HG02798 (cell line): ENCODE measurements at regions not wholly inside any gene's neighbourhood (a gene's known extent, or its start where the extent isn't known, plus 50 kb on each side); places are given as distances from the start of the nearest gene placed in this dataset.
"Not testable (repeated sequence)": the region's sequence is repeated elsewhere in the genome, so short reads cannot be mapped to it uniquely, and the experiment has no call there.

Experiments used
- ATAC-seq: cut with Tn5 transposase; IDR thresholded peaks from one replicate; pipeline ENCODE4 v1.9.1; 2021; ENCODE audit warnings: mild to moderate bottlenecking; ENCODE audit not compliant: unreplicated experiment, poor library complexity

DNA sequence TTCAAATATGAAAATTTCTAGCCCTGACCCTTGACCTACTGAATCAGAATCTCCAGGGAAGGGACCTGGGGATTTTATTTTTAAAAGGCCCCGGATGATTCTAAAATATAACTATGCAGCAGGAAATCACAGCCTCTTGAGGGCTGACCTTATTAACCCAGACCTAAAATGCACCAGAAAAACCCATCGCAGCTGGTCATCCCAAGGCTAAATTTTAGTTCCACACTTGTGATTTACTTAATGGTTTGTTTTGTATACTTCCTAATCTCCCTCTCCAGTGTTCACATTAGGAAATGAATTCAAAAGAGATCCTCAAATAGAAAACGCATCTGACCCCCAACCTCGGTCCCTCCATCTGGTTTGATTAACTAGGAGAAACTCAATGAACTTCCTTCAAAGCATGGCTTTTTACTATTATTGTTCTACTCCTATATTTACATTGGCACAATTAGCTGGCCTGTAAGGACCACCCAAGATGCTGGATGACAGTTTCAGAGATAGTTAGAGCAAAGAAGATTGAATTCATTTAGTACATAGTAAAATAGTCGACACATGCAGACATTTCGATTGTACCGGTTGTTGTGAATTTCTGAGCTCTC is 147.8 kb upstream of the MED14 start:
- ATAC-seq = no peak

DNA sequence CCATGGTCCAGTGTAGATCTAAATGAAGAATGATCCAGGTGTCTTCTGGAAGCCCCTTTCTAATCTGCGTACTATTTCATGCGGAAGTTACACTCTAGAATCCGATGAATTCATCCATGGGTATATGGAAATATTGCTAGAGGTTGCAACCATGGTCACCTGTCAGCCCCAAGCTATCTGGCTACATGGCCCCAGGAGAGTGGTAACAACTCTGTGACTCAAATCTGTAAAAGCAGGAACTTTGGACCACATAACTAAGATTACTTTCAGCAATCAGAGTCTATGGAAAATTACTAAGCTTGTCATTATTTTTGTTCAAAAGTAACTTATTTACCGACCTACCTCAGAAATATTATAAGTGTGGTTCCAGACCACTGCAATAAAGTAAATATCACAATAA is 150.6 kb upstream of the MED14 start:
- ATAC-seq = no peak

DNA sequence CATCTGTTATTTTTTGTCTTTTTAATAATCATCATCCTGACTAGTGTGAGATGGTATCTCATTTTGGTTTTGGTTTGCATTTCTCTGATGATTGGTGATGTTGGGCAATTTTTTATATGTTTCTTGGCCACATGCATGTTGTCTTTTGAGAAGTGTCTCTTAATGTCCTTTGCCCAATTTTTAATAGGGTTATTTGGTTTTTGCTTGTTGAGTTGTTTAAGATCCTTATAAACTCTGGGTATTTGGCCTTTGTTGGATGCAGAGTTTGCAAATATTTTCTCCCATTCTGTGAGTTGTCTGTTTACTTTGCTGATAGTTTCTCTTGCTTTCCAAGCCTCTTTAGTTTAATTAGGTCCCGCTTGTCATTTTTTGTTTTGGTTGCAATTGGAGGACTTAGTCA is 152.1 kb upstream of the MED14 start:
- no peak for ATAC-seq

DNA sequence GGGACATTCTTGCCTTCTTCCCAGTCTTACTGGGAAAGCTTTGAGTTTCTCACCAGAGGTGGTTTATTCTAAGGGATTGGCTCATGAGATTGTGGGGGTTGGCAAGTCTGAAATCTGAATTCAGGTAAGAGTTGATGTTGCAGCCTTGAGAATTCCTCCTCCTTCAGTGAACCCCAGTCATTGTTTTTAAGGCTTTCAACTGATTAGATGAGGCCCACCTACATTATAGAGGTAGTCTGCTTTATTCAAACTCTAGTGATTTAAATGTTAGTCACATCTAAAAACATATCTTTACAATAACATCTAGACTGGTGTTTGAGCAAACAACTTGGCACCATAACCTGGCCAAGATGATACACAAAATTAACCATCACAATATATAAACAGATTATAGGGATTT is 156.5 kb upstream of the MED14 start:
- ATAC-seq = no peak

DNA sequence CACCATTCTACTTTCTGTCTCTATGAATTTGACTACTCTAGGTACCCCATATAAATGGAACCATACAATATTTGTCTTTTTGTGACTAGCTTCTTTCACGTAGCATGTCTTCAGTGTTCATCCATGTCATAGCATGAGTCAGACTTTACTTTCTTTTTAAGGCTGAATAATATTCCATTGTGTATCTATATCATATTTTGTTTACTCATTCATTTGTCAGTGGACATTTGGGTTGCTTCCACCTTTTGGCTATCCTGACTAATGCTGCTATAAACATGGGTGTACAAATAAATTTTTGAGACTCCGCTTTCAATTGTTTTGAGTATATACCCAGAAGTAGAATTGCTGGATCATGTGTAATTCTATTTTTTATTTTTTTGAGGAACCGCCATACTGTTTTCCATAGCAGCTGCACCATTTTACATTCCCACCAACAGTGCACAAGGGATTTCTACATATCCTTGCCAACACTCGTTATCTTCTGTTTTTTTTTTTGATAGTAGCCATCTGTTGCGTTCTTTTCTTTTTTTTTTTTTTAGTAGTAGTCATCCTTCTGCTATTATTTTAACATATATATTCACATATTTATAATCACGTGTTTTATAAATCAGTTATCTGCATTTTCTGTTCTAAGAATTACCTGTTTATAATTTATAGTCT is 158.0 kb upstream of the MED14 start:
- ATAC-seq = no peak

DNA sequence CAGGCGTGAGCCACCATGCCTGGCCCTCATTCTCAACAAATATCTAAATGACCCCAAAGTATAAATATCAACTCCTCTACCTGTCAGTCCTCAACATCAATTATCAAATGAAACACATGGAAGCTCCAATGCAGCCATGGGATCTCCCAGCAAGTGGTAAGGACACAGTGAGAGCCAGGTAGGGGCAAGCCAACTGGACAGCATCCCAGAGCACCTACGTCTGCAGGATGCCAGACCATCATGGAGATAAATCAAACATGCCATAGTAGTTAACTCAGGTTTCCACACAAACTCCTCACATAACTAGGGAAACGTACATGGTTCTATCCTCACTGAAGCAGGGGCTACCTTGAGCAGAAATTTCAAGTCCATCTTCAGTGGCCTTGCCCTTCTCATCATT is 159.9 kb upstream of the MED14 start:
- no peak for ATAC-seq

DNA sequence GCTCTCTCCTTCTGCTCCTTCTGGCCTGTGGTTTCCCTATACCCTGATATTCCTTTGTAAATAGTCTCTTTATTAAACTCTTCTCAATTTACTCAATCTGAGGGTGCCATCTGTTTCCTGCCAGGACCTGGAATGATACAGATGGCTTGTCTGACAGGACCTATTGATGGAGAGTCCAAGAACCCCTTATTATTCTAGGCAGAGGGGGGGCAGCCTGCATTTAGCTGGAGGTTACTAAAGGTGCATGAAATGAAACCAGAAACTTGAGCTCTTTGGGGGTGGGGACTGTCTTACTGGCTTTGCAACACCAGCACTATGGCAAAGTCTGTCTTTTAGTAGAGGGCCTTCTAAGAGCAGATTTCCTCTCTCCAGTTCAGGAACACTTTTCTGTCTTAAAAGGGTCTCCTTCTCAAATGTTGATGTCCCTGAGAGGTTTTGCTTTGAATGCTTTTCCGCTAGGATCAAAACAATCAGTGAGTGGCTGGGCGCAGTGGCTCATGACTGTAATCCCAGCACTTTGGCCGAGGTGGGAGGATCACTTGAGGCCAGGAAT is 162.5 kb upstream of the MED14 start:
- ATAC-seq = no peak

DNA sequence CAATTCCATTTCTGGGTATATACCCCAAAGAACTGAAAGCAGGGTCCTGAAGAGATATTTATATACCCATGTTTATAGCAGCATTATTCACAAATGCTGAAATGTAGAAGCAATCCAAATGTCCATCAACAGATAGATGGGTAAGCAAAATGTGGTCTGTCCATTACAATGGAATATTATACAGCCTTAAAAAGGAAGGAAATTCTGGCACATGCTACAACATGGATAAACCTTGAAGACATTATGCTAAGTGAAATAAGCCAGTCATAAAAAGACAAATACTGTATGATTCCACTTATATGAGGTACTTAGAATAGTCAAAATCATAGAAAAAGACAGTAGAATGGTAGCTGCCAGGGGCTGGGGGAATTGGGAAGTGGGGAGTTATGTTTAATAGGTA is 169.4 kb upstream of the MED14 start:
- not testable (repeated sequence) for ATAC-seq

DNA sequence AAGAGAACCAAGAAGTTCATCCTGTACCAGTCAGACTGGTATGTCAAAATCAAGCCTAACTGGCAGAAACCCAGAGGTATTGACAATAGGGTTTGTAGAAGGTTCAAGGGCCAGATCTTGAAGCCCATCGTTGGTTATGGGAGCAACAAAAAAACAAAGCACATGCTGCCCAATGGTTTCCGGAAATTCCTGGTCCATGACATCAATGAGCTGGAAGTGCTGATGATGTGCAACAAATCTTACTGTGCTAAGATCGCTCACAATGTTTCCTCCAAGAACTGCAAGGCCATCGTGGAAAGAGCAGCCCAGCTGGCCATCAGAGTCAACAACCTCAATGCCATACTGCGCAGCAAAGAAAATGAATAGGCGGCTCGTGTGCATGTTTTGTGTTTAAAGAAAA is 172.7 kb upstream of the MED14 start:
- ATAC-seq = no peak

DNA sequence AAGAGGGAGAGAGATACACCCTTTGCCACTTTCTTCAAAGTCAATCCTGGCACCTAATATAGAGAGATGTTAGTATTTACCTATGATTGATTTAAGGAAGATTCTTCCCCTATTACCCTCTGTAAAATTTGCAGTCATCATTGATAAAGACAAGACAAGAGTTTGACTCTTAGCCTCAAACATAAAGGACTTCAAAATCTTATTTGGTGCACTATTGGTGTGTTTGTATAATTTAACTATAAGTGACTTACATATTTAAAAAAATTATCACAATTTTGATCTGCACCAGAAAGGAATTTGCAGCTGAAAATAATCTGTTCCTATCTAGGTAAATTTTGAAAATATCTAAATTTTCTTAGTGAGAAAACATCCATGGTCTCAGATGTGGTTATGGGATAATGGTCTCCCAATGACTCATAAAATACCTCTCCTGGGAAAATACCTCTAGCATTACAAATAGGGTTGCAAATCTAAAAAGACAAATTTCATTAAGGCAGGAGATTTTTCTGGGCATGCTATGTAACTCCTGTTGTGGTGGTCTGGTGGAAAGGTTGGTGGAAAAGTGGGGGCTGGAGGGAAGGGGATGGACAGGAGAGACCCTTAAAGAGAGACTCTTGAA is 173.6 kb upstream of the MED14 start:
- no peak for ATAC-seq

DNA sequence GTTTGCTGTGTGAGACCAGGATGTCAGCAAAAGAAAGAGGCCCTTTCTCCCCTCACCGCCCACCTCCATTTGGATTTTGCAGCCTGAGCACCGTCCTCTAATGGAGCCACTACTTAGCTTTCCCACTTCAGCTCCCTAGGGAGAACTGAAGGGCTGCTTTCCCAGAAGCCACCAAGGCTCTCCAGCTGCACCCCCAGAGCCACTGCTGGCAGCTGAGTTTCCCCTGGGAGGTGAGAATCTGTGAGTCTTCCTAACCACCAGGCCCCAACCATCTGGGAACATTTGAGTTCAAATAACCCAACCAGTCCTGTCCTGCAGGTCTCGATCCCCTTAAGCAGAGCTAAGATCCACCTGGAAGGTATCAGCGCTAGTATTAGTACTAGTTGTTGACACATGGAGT is 173.1 kb upstream of the USP9X start:
- no peak for ATAC-seq

DNA sequence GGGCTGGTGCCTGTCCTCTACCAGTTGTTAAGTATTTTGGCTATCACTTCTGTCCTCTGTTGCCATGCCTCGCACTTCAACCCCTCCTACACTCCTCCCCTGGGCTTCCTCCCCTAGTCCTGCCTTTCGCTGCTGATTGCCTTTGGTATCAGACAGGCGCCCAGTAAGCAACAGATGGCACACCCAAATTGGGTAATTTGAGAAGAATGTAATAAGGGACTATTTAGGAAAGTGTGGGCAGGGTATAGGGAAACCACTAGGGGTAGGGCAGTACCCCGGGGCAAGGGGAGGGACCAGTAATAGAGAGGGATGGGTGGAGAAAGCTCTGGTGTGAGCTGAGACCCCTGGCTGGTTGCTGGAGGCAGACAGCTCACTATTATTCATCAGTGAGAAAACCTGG is 172.7 kb upstream of the USP9X start:
- no peak for ATAC-seq

DNA sequence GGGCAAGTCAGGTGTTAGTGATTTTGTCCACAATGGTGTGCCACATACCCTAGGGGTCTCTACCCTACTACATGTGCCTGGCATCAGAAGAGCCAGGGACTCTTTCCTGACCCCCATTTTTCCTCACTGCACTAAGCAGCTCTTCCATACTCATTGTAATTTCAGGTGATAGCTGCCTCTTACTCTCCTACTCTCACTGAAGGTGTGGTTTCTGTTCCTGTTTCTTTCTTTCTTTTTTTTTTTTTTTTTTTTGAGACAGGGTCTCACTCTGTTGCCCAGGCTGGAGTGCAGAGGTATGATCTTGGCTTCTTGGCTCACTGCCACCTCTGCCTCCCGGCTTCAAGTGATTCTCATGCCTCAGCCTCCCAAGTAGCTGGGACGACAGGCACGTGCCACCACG is 164.9 kb upstream of the USP9X start:
- no peak for ATAC-seq

DNA sequence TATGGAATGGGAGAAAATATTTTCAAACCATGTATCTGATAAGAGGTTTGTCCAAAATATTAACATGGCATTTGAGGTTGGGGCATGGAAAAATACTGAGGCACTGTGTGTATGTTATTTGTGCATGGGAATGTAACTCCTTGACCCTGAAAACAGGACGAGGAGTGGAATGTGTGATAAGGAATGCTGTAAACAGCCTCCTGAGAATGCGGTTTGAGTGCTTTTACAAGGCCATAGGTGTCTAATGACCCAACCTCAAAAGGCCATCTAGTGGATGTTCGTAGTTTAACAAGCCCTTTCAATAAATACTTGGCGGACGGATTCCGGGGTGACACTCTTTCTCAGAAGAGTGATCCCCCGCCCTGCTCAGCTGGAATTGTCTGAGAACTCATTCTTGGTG is 162.9 kb upstream of the USP9X start:
- ATAC-seq = no peak

DNA sequence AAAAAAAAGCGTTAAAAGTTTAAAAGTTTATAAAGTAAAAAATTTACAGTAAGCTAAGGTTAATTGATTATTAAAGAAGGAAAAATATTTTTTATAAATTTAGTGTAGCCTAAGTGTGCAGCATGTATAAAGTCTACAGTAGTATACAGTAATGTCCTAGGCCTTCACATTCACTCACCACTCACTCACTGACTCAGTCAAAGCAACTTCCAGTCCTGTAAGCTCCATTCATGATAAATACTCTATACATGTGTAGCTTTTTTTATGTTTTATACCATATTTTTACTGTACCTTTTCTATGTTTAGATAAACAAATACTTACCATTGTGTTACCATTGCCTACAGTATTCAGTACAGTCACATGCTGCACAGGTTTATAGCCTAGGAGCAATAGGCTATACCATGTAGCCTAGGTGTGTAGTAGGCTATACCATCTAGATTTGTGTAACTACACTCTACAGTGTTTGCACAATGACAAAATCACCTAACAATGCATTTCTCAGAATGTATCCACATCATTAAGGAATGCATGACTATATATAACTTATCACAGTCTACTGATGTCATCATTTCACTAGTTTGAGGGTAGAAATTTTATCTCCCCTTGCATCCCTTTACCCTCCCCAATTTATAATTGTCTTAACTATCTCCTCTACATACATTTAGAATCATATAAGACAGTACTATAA is 158.4 kb upstream of the USP9X start:
- ATAC-seq = not testable (repeated sequence)

DNA sequence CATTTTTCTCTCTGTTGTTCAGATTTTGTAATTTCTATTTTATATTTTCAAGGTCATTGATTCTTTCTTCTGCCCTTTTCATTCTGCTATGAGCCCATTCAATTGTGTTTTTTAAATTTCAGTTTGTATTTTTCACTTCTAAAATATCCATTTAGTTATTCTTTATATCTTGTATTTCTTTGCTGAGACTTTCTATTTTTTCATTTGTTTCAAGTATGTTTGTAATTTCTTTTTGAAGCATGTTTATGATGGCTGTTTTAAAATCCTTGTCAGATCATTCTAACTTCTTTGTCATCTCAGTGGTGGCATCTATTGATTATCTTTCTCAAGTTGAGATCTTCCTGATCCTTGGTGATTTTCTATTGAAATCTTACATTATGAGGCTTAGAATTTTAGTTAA is 157.2 kb upstream of the USP9X start:
- ATAC-seq = no peak

DNA sequence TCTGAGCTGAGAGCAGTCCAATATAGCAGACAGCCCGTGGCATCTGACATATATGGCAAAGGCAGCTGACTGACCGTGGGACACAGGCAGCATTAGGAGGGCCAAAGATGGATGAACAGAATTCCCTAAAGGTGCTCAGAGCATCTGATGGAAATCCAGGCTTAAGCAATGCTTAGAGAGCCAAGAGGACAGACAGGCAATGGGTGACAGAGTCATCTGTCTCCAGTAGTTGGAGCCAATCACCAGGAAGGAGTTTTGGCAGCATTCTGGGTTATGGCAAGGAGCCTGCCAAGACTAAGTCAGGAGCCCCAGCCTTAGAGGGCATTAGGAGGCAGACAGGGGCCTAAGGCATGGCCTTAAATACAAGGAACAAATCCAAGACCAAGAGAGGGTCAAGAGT is 153.3 kb upstream of the USP9X start:
- no peak for ATAC-seq

DNA sequence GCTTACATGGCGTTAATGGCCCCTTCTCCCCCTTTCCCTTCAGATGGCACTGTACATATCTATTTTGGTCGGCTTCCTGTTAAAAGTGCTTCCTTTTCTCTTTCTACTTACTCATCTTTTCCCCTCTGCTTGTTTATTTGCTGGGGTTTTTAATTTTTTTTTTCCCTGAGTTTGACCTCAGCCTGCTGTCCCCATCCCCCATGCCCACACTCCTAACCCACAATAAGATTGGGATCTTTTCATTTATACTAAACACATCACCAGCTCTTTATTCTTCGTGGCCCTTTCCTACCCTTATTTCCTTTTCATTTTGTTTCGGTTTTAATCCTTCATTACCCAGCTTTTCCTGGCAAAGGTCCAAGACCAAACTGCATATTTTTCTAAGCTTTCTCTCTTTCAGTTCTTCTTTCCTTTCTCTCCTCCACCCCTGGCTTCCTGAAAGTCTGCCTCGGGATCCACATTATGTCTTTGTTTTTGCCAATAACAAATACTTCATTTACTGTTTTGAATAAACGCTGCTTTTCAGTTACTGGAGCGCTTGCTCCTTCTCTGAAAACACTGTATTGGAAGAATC is 152.0 kb upstream of the USP9X start:
- no peak for ATAC-seq

DNA sequence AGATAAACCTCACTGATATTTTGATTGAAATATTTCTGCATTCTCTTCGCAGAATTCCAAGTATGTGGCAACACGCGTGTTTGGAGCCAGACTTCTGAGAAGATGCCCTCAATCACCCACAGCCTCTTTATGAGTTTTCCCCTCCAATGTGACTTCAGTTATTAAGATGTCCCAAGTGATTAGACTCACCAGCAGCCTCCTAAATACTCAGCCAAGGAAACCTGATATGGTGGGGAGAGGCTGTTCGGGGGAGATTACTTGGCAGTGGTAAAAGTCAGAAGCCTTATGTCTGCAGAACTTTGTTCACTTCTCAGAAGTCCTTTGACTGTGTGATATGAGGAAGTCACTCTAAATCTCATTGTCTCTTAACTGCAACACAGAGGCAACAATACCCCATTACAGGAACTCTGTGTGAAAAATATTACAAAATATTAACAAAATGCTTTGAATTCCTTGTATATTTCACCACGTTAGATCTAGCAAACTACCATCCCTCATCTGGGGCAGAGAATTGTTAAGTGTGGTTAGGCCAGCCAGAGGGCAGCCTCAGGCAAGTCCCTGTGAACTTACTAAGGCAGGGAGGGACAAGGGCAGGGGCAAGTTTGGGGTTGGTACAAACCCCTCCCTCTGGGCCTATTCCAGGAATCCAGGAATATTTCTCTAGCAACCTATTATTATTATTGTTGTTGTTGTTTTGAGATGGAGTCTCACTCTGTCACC is 151.4 kb upstream of the USP9X start:
- no peak for ATAC-seq

DNA sequence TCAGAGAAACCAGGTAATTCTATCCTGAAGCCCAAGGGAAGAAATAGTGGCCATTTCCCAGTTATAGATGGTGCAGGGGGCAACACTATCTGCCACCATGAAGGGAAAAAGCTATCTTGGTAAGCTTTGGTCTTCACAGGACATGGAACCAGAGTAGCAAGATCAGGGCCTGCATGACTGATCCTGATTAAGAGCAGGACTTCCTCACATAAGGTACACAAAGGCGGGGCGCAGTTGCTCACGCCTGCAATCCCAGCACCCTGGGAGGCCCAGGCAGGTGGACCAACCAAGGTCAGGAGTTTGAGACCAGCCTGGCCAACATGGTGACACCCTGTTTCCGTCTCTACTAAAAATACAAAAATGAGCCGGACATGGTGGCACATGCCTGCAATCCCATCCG is 148.4 kb upstream of the USP9X start:
- ATAC-seq = no peak
